Breast epithelium (tissue), 4 donors: ENCODE measurements at regions not wholly inside any gene's neighbourhood (a gene's known extent, or its start where the extent isn't known, plus 50 kb on each side); places are given as distances from the start of the nearest gene placed in this dataset.
"Not testable (repeated sequence)": the region's sequence is repeated elsewhere in the genome, so short reads cannot be mapped to it uniquely, and the experiment has no call there.

ENCODE experiments used
- DNase-seq, 2 donors: peaks; one replicate each; pipeline ENCODE4 v3.0.0-alpha.2; 2019; ENCODE audit warnings: low spot score in 2 of 2
- H3K27ac ChIP-seq, 2 donors: fragments of 200-600 bp; sonication (generic) in 1 of 2; one replicate each; pipeline ENCODE4 v1.5.1; 2016 to 2019; ENCODE audit warnings: mild to moderate bottlenecking in 1 of 2
- H3K27me3 ChIP-seq, 2 donors: fragments of 200-600 bp; sonication (generic) in 1 of 2; one replicate each; pipeline versions ENCODE4 v1.5.1 to v1.6.0; 2017 to 2019; ENCODE audit warnings: control low read depth in 1 of 2, mild to moderate bottlenecking in 1 of 2
- H3K36me3 ChIP-seq: fragments of 200-600 bp; one replicate; pipeline ENCODE4 v1.5.1; 2019
- H3K4me1 ChIP-seq, 2 donors: fragments of 200-600 bp; sonication (generic); one replicate each; pipeline ENCODE4 v1.5.1; 2016 to 2019; ENCODE audit warnings: control low read depth in 1 of 2
- H3K4me3 ChIP-seq, 3 donors: fragments of 200-600 bp; sonication (generic); 1 replicate in 2 of 3; 2 replicates in 1 of 3; pipeline ENCODE4 v1.5.1; 2016 to 2019; ENCODE audit warnings: mild to moderate bottlenecking in 3 of 3, moderate library complexity in 2 of 3
- H3K9me3 ChIP-seq, 2 donors: fragments of 200-600 bp; sonication (generic) in 1 of 2; one replicate each; pipeline ENCODE4 v1.5.1; 2016 to 2019; ENCODE audit warnings: control low read depth in 1 of 2
- CTCF ChIP-seq, 3 donors: fragments of 450-650 bp; IDR thresholded peaks; one replicate each; pipeline ENCODE4 v1.5.1; 2016 to 2017; ENCODE audit warnings: antibody characterized with exemption in 3 of 3, mild to moderate bottlenecking in 3 of 3, moderate library complexity in 3 of 3
- POLR2A ChIP-seq: fragments of 450-650 bp; IDR thresholded peaks from one replicate; pipeline ENCODE4 v1.6.1; 2016; ENCODE audit warnings: antibody characterized with exemption, mild to moderate bottlenecking, moderate library complexity
- POLR2AphosphoS5 ChIP-seq, 3 donors: sonication (generic); formaldehyde crosslinking; IDR thresholded peaks; one replicate each; pipeline ENCODE4 v1.6.1; 2017; ENCODE audit warnings: antibody characterized with exemption in 3 of 3
- intact Hi-C: fragments of 100-400 bp; cut with DNase I; formaldehyde crosslinking; loops from one replicate; pipeline ENCODE4 v1.15.1; 2023; ENCODE audit warnings: low total_unique reads

- Histone ChIP-seq H3K27me3 (no peaks in the 10 kb centered on the region), H3K9me3 (peaks cover 0 to 7% of the 10 kb centered on the region in 2 donors), H3K36me3 (no peaks in the 10 kb centered on the region), H3K4me1 (no peaks in the 10 kb centered on the region), H3K27ac (no peak overlapping the region), H3K4me3 (no peak overlapping the region)
- TF ChIP-seq CTCF (IDR thresholded peaks at IDR 0.05): no peak
- no peak for TF ChIP-seq POLR2A
- no peak for DNase-seq
- intact Hi-C loops: no loop called here
Observed at GRCh38 chr6:141370438-141370837, 762.3 kb upstream of the GJE1 start.

- DNase-seq, intact Hi-C loops, H3K27ac ChIP-seq: not testable (repeated sequence)
Observed at GRCh38 chr6:141366796-141367195, 765.9 kb upstream of the GJE1 start.

GRCh38 chr6:141364694-141365093 is 768.0 kb upstream of the GJE1 start:
- no peak overlapping the region for H3K4me3 ChIP-seq
- H3K9me3 ChIP-seq: peaks cover 0 to 7% of the 10 kb centered on the region in 2 donors
- TF ChIP-seq POLR2AphosphoS5 (IDR thresholded peaks at IDR 0.05) (no peak), POLR2A (no peak), CTCF (IDR thresholded peaks at IDR 0.05) (no peak)
- intact Hi-C loops: no loop called here
- no peaks in the 10 kb centered on the region for H3K36me3 ChIP-seq
- H3K27me3 ChIP-seq: no peaks in the 10 kb centered on the region
- H3K27ac ChIP-seq: no peak overlapping the region
- no peaks in the 10 kb centered on the region for H3K4me1 ChIP-seq
- no peak for DNase-seq

More at GRCh38 chr6:141366796-141367195, 765.9 kb upstream of the GJE1 start:
- H3K36me3 ChIP-seq, H3K27me3 ChIP-seq, H3K4me1 ChIP-seq, H3K4me3 ChIP-seq, H3K9me3 ChIP-seq: not testable (repeated sequence)

- no peak overlapping the region for H3K27ac ChIP-seq
Observed at GRCh38 chr6:141364232-141364631, 768.5 kb upstream of the GJE1 start.

GRCh38 chr6:141361559-141361958 is 771.2 kb upstream of the GJE1 start:
- intact Hi-C loops: no loop called here
- DNase-seq: no peak
- no peaks in the 10 kb centered on the region for H3K4me1 ChIP-seq
- H3K9me3 ChIP-seq: peaks cover 0 to 6% of the 10 kb centered on the region in 2 donors
- H3K27ac ChIP-seq: no peak overlapping the region
- no peaks in the 10 kb centered on the region for H3K36me3 ChIP-seq
- H3K27me3 ChIP-seq: no peaks in the 10 kb centered on the region
- H3K4me3 ChIP-seq: no peak overlapping the region
- TF ChIP-seq POLR2AphosphoS5 (IDR thresholded peaks at IDR 0.05): no peak
- no peak for TF ChIP-seq CTCF (IDR thresholded peaks at IDR 0.05)
- TF ChIP-seq POLR2A: no peak

More at GRCh38 chr6:141364232-141364631, 768.5 kb upstream of the GJE1 start:
- TF ChIP-seq CTCF (IDR thresholded peaks at IDR 0.05): no peak
- Histone ChIP-seq H3K27me3 (no peaks in the 10 kb centered on the region), H3K9me3 (peaks cover 0 to 4% of the 10 kb centered on the region in 2 donors), H3K4me3 (no peak overlapping the region), H3K4me1 (no peaks in the 10 kb centered on the region), H3K36me3 (no peaks in the 10 kb centered on the region)
- intact Hi-C loops: no loop called here
- no peak for DNase-seq

- Histone ChIP-seq H3K27me3 (no peaks in the 10 kb centered on the region), H3K36me3 (no peaks in the 10 kb centered on the region), H3K4me1 (no peaks in the 10 kb centered on the region), H3K4me3 (no peak overlapping the region), H3K27ac (no peak overlapping the region), H3K9me3 (peaks cover 0 to 6% of the 10 kb centered on the region in 2 donors)
- TF ChIP-seq CTCF (IDR thresholded peaks at IDR 0.05) (no peak), POLR2AphosphoS5 (IDR thresholded peaks at IDR 0.05) (no peak), POLR2A (no peak)
- intact Hi-C loops: loop anchor here (5.0 kb wide), 1 partner anchor 597 kb away; no protein-coding TSS in a partner anchor
- DNase-seq: no peak
Observed at GRCh38 chr6:141359953-141360352, 772.8 kb upstream of the GJE1 start.
